ENCODE measurements at regions not wholly inside any gene's neighbourhood (a gene's known extent, or its start where the extent isn't known, plus 50 kb on each side); places are given as distances from the start of the nearest gene placed in this dataset.

- no peak for DNase-seq (ENCODE audit: low read depth in 4 of 4, low spot score in 3 of 4)
Measured at GRCh38 chr7:20026762-20027161, 190.4 kb downstream of the MACC1 start.

- DNase-seq (ENCODE audit: low read depth in 4 of 4, low spot score in 3 of 4) = no peak
Measured at GRCh38 chr7:20021831-20022230, 195.4 kb downstream of the MACC1 start.

GRCh38 chr7:20021066-20021465, 196.1 kb downstream of the MACC1 start:
- DNase-seq (ENCODE audit: low read depth in 4 of 4, low spot score in 3 of 4) = no peak

- no peak for DNase-seq (ENCODE audit: low read depth in 4 of 4, low spot score in 3 of 4)
Measured at GRCh38 chr7:20019757-20020432, 197.3 kb downstream of the MACC1 start.

GRCh38 chr7:20016669-20017068, 200.5 kb downstream of the MACC1 start:
- DNase-seq (ENCODE audit: low read depth in 4 of 4, low spot score in 3 of 4) = no peak

- no peak for DNase-seq (ENCODE audit: low read depth in 4 of 4, low spot score in 3 of 4)
Measured at GRCh38 chr7:20013536-20013935, 203.6 kb downstream of the MACC1 start.

- no peak for DNase-seq (ENCODE audit: low read depth in 4 of 4, low spot score in 3 of 4)
Measured at GRCh38 chr7:20012100-20012499, 205.1 kb downstream of the MACC1 start.

- no peak for DNase-seq (ENCODE audit: low read depth in 4 of 4, low spot score in 3 of 4)
Measured at GRCh38 chr7:20010877-20011276, 206.3 kb downstream of the MACC1 start.

GRCh38 chr7:20007510-20007909, 209.7 kb downstream of the MACC1 start:
- DNase-seq (ENCODE audit: low read depth in 4 of 4, low spot score in 3 of 4) = no peak

GRCh38 chr7:20005081-20005480, 212.1 kb downstream of the MACC1 start:
- DNase-seq (ENCODE audit: low read depth in 4 of 4, low spot score in 3 of 4) = no peak

- no peak for DNase-seq (ENCODE audit: low read depth in 4 of 4, low spot score in 3 of 4)
Measured at GRCh38 chr7:19999681-20000080, 217.5 kb downstream of the MACC1 start.

GRCh38 chr7:19991936-19992335, 218.5 kb upstream of the TMEM196 start:
- no peak for DNase-seq (ENCODE audit: low read depth in 4 of 4, low spot score in 3 of 4)

- DNase-seq (ENCODE audit: low read depth in 4 of 4, low spot score in 3 of 4) = no peak
Measured at GRCh38 chr7:19989906-19990305, 216.5 kb upstream of the TMEM196 start.

GRCh38 chr7:19988860-19989259, 215.4 kb upstream of the TMEM196 start:
- DNase-seq (ENCODE audit: low read depth in 4 of 4, low spot score in 3 of 4) = no peak

- DNase-seq (ENCODE audit: low read depth in 4 of 4, low spot score in 3 of 4) = no peak
Measured at GRCh38 chr7:19984231-19984632, 210.8 kb upstream of the TMEM196 start.

GRCh38 chr7:19982841-19983835, 209.7 kb upstream of the TMEM196 start:
- DNase-seq (ENCODE audit: low read depth in 4 of 4, low spot score in 3 of 4) = peak; percentile 2 to 10 (median 3)

GRCh38 chr7:19973581-19973980, 200.2 kb upstream of the TMEM196 start:
- no peak for DNase-seq (ENCODE audit: low read depth in 4 of 4, low spot score in 3 of 4)

- DNase-seq (ENCODE audit: low read depth in 4 of 4, low spot score in 3 of 4) = no peak
Measured at GRCh38 chr7:19972876-19973275, 199.5 kb upstream of the TMEM196 start.

- DNase-seq (ENCODE audit: low read depth in 4 of 4, low spot score in 3 of 4) = no peak
Measured at GRCh38 chr7:19971956-19972355, 198.5 kb upstream of the TMEM196 start.

GRCh38 chr7:19970514-19970913, 197.1 kb upstream of the TMEM196 start:
- DNase-seq (ENCODE audit: low read depth in 4 of 4, low spot score in 3 of 4) = no peak

- DNase-seq (ENCODE audit: low read depth in 4 of 4, low spot score in 3 of 4) = no peak
Measured at GRCh38 chr7:19969859-19970493, 196.6 kb upstream of the TMEM196 start.

Data from right renal pelvis (tissue), 4 donors.